ENCODE measurements at regions not wholly inside any gene's neighbourhood (a gene's known extent, or its start where the extent isn't known, plus 50 kb on each side); places are given as distances from the start of the nearest gene placed in this dataset.

- no peak overlapping the region for H3K9ac ChIP-seq (ENCODE audit: control insufficient read depth, insufficient read depth, low read length)
- RAD21 ChIA-PET (ENCODE audit: unreplicated experiment), result interaction anchor here (0.6 kb wide), 1 partner anchor 10 kb away, joined by 3 read pairs; no protein-coding TSS in a partner anchor
- H3K36me3 ChIP-seq (ENCODE audit: control insufficient read depth in 2 of 2, insufficient read depth in 2 of 2, low read length in 1 of 2), result no peaks in the 10 kb centered on the region
- in situ Hi-C loops (cut with MboI), result no loop called here
- CTCF ChIA-PET, result interaction anchor here (1.1 to 1.6 kb wide), 5 partner anchors 7 to 297 kb away, joined by 3 to 5 read pairs (median 4); no protein-coding TSS in a partner anchor
- TF ChIP-seq RUNX3 (IDR thresholded peaks at IDR 0.05; ENCODE audit: low read length) (peak; percentile 31; the same call in 1 of the 2 replicates), MYB (IDR thresholded peaks at IDR 0.05; ENCODE audit: borderline replicate concordance, low read depth, low read length) (no peak)
- no peaks in the 10 kb centered on the region for H3K27me3 ChIP-seq (replicated peaks in 1 of 2; ENCODE audit: control insufficient read depth in 2 of 2, insufficient read depth in 2 of 2, low read length in 1 of 2)
- H3K9me3 ChIP-seq (replicated peaks; ENCODE audit: control insufficient read depth, insufficient read depth, low read length), result no peaks in the 10 kb centered on the region
- H4K20me1 ChIP-seq (ENCODE audit: control insufficient read depth, insufficient read depth), result no peaks in the 10 kb centered on the region
- 0% methylated on average over 2 of the region's 2 CpGs for WGBS (ENCODE audit: insufficient coverage, insufficient replicate concordance, low lambda C conversion rate, missing lambda C conversion rate)
- no peak overlapping the region for H2AFZ ChIP-seq (ENCODE audit: control insufficient read depth, low read depth, low read length)
- DNase-seq (ENCODE audit: low read depth, low spot score) (peak; percentile 37), ATAC-seq (peak; percentile 97), FAIRE-seq (no peak)
- BruUV-seq (replicated peaks), result no TSS peak
- no peak overlapping the region for H3K27ac ChIP-seq (ENCODE audit: control insufficient read depth, insufficient read depth)
- POLR2A ChIA-PET, result no interaction called here
- H3K4me1 ChIP-seq (ENCODE audit: control insufficient read depth, insufficient read depth, low read length), result 0 out of 2 replicates have a peak, but pooled peaks cover 4% of the 10 kb centered on the region
- SMC1A ChIA-PET (ENCODE audit: uncharacterized antibody, unreplicated experiment), result interaction anchor here (0.7 to 1.9 kb wide), 3 partner anchors 8 to 78 kb away, joined by 3 to 4 read pairs (median 3); no protein-coding TSS in a partner anchor
- peak overlapping the region; percentile 46; the same call in 1 of the 2 replicates for H3K4me2 ChIP-seq (ENCODE audit: control insufficient read depth, insufficient read depth)
- intact Hi-C loops (cut with micrococcal nuclease; ENCODE audit: unreplicated experiment), result loop anchor here (2.0 kb wide), 1 partner anchor 439 kb away; no protein-coding TSS in a partner anchor
- H3K79me2 ChIP-seq (ENCODE audit: control insufficient read depth, insufficient read depth, low read length), result no peaks in the 10 kb centered on the region
- no peak overlapping the region for H3K4me3 ChIP-seq
Observed at GRCh38 chr4:81905971-81906370, 434.3 kb upstream of the RASGEF1B start.

- RAD21 ChIA-PET (ENCODE audit: unreplicated experiment), result no interaction called here
- no peaks in the 10 kb centered on the region for H3K79me2 ChIP-seq (ENCODE audit: control insufficient read depth, insufficient read depth, low read length)
- POLR2A ChIA-PET, result no interaction called here
- no peaks in the 10 kb centered on the region for H3K27me3 ChIP-seq (replicated peaks in 1 of 2; ENCODE audit: control insufficient read depth in 2 of 2, insufficient read depth in 2 of 2, low read length in 1 of 2)
- no peak for DNase-seq (ENCODE audit: low read depth, low spot score)
- 78% methylated on average over 4 of the region's 4 CpGs for WGBS (ENCODE audit: insufficient coverage, insufficient replicate concordance, low lambda C conversion rate, missing lambda C conversion rate)
- 0 out of 2 replicates have a peak, but pooled peaks cover 4% of the 10 kb centered on the region for H3K4me1 ChIP-seq (ENCODE audit: control insufficient read depth, insufficient read depth, low read length)
- in situ Hi-C loops (cut with MboI) (no loop called here), intact Hi-C loops (cut with micrococcal nuclease; ENCODE audit: unreplicated experiment) (no loop called here)
- no peak overlapping the region for H3K4me3 ChIP-seq
- H4K20me1 ChIP-seq (ENCODE audit: control insufficient read depth, insufficient read depth), result no peaks in the 10 kb centered on the region
- no peak overlapping the region for H3K27ac ChIP-seq (ENCODE audit: control insufficient read depth, insufficient read depth)
- no TSS peak for BruUV-seq (replicated peaks)
- CTCF ChIA-PET, result interaction anchor here (1.6 kb wide), 1 partner anchor 8 kb away, joined by 3 read pairs; no protein-coding TSS in a partner anchor
- no peaks in the 10 kb centered on the region for H3K36me3 ChIP-seq (ENCODE audit: control insufficient read depth in 2 of 2, insufficient read depth in 2 of 2, low read length in 1 of 2)
- H3K9ac ChIP-seq (ENCODE audit: control insufficient read depth, insufficient read depth, low read length), result no peak overlapping the region
- no peaks in the 10 kb centered on the region for H3K9me3 ChIP-seq (replicated peaks; ENCODE audit: control insufficient read depth, insufficient read depth, low read length)
- ATAC-seq, result no peak
- SMC1A ChIA-PET (ENCODE audit: uncharacterized antibody, unreplicated experiment), result interaction anchor here (1.2 to 1.8 kb wide), 2 partner anchors 12 to 22 kb away, joined by 3 to 5 read pairs; no protein-coding TSS in a partner anchor
- no peak for FAIRE-seq
- H2AFZ ChIP-seq (ENCODE audit: control insufficient read depth, low read depth, low read length), result no peak overlapping the region
- H3K4me2 ChIP-seq (ENCODE audit: control insufficient read depth, insufficient read depth), result no peak overlapping the region
- TF ChIP-seq CBFB (IDR thresholded peaks at IDR 0.05; ENCODE audit: low read depth) (no peak), ZNF24 (IDR thresholded peaks at IDR 0.05) (no peak), IRF3 (IDR thresholded peaks at IDR 0.05) (no peak), STAT3 (IDR thresholded peaks at IDR 0.05; ENCODE audit: low read depth, low read length) (no peak), SPI1 (IDR thresholded peaks at IDR 0.05; ENCODE audit: borderline replicate concordance, insufficient read depth, low read depth, low read length) (no peak), CHD1 (IDR thresholded peaks at IDR 0.05; ENCODE audit: low read depth, low read length) (no peak), YBX1 (IDR thresholded peaks at IDR 0.05) (no peak), RCOR1 (conservative IDR thresholded peaks at IDR 0.05; ENCODE audit: low read depth, low read length) (no peak), TCF12 (IDR thresholded peaks at IDR 0.05; ENCODE audit: low read depth, low read length) (no peak), EZH2 (IDR thresholded peaks at IDR 0.05; ENCODE audit: borderline replicate concordance, control insufficient read depth, low read depth, low read length) (no peak), SIN3A (IDR thresholded peaks at IDR 0.05; ENCODE audit: low read depth, low read length) (no peak), HDGF (IDR thresholded peaks at IDR 0.05) (no peak), FOS (IDR thresholded peaks at IDR 0.05; ENCODE audit: borderline replicate concordance, extremely low read depth, insufficient read length) (no peak), BCLAF1 (IDR thresholded peaks at IDR 0.05) (no peak)
Observed at GRCh38 chr4:81904121-81904520, 432.4 kb upstream of the RASGEF1B start.

Data from GM12878 (cell line).